Cardiac muscle cell (in vitro differentiated cells and primary cell): ENCODE measurements at regions not wholly inside any gene's neighbourhood (a gene's known extent, or its start where the extent isn't known, plus 50 kb on each side); places are given as distances from the start of the nearest gene placed in this dataset.
"Not testable (repeated sequence)": the region's sequence is repeated elsewhere in the genome, so short reads cannot be mapped to it uniquely, and the experiment has no call there.

Experiments
- DNase-seq, 2 donors: peaks; one replicate each; pipeline versions ENCODE4 v3.0.0 to v3.0.0-alpha.2; 2010 to 2017; ENCODE audit warnings: low read depth in 1 of 2, low spot score in 1 of 2
- H3K27ac ChIP-seq: fragments of 200-600 bp; sonication (generic); 2 replicates; pipeline ENCODE4 v1.5.1; 2016
- H3K27me3 ChIP-seq: fragments of 200-600 bp; sonication (generic); 2 replicates; pipeline ENCODE4 v1.6.0; 2016; ENCODE audit warnings: control low read depth
- H3K36me3 ChIP-seq: fragments of 200-600 bp; sonication (generic); 2 replicates; pipeline ENCODE4 v1.5.1; 2016; ENCODE audit warnings: control low read depth
- H3K4me1 ChIP-seq: fragments of 200-600 bp; sonication (generic); 2 replicates; pipeline ENCODE4 v1.8.1; 2017; ENCODE audit warnings: low read depth, mild to moderate bottlenecking, mixed run types
- H3K4me3 ChIP-seq: fragments of 200-600 bp; sonication (generic); 2 replicates; pipeline ENCODE4 v1.5.1; 2016; ENCODE audit warnings: mild to moderate bottlenecking
- H3K9me3 ChIP-seq: fragments of 200-600 bp; sonication (generic); 2 replicates; pipeline ENCODE4 v1.5.1; 2017; ENCODE audit warnings: low read depth, mild to moderate bottlenecking, control low read depth
- CTCF ChIP-seq: IDR thresholded peaks from 2 replicates; pipeline ENCODE4 v1.5.1; 2012; ENCODE audit warnings: low read depth, mild to moderate bottlenecking, low read length

DNA sequence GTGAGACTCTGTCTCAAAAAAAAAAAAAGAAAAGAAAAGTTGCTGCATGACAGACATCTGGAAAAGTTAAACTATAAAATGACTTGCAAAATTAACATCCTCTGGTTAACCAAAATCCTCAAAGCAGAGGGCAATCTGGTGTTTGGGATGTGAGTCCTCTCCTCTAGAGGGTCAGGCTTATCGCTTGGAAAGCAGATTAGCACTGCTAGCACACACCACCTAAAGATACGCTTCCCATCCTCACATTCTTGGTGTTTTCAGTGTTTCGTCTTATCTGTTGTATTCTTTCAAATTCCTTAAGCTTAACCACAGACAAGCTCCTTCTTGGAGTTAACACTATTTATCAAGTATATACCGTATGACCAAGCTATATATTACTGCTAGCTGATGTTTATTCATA is 198.0 kb downstream of the SOX4 start:
- Histone ChIP-seq H3K4me3 (no peak overlapping the region), H3K27ac (no peak overlapping the region), H3K36me3 (no peaks in the 10 kb centered on the region), H3K4me1 (no peaks in the 10 kb centered on the region), H3K9me3 (no peaks in the 10 kb centered on the region), H3K27me3 (no peaks in the 10 kb centered on the region)
- peak in 1 of 2 donors; percentile 89 for DNase-seq
- no peak for TF ChIP-seq CTCF

DNA sequence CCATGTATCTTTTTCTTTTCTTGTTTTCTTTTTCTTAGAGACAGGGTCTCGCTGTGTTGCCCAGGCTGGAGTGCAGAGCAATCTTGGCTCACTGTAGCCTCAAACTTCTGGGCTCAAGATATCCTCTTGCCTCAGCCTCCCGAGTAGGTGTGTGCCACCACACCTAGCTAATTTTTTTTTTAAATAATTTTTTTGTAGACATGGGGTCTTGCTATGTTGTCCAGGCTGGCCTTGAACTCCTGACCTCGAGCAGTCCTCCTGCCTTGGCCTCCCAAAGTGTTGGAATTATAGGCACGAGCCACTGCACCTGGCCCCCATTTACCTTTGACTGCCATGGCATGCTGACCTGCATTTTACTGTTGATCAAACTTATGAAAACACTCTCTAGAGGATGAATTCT is 198.6 kb downstream of the SOX4 start:
- no peak for DNase-seq
- no peaks in the 10 kb centered on the region for H3K9me3 ChIP-seq
- no peak overlapping the region for H3K4me3 ChIP-seq
- H3K27me3 ChIP-seq = no peaks in the 10 kb centered on the region
- H3K27ac ChIP-seq = no peak overlapping the region
- TF ChIP-seq CTCF = no peak
- H3K4me1 ChIP-seq = no peaks in the 10 kb centered on the region
- no peaks in the 10 kb centered on the region for H3K36me3 ChIP-seq

DNA sequence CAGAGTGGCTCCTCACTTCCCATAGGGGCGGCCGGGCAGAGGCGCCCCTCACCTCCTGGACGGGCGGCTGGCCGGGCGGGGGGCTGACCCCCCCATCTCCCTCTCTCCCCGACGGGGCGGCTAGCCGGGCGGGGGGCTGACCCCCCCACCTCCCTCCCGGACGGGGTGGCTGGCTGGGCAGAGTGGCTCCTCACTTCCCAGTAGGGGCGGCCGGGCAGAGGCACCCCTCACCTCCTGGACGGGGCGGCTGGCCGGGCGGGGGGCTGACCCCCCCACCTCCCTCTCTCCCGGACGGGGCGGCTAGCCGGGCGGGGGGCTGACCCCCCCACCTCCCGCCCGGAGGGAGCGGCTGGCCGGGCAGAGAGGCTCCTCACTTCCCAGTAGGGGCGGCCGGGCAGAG is 203.4 kb downstream of the SOX4 start:
- not testable (repeated sequence) for H3K9me3 ChIP-seq, H3K36me3 ChIP-seq, DNase-seq, H3K27ac ChIP-seq, H3K4me1 ChIP-seq, H3K4me3 ChIP-seq, H3K27me3 ChIP-seq

DNA sequence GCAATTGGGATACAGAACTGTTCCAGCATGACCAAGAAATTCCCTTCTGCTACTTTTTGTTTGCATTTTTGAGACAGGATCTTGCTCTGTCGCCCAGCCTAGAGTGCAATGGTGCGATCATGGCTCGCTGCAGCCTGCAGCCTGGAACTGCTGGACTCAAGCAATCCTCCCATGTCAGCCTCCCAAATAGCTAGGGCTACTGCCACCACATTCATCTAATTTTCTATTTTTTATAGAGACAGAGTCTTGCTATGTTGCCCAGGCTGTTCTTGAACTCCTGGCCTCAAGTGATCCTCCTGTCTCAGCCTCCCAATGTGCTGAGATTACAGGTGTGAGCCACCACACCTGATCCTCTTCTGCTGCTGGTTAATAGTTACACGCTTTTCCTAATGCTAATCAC is 204.9 kb downstream of the SOX4 start:
- no peak for TF ChIP-seq CTCF
- Histone ChIP-seq H3K4me1 (peaks cover 6% of the 10 kb centered on the region), H3K9me3 (no peaks in the 10 kb centered on the region), H3K4me3 (no peak overlapping the region), H3K27me3 (no peaks in the 10 kb centered on the region), H3K36me3 (no peaks in the 10 kb centered on the region), H3K27ac (no peak overlapping the region)
- no peak for DNase-seq

GRCh38 chr6:21800330-21800729 is 206.8 kb downstream of the SOX4 start:
- no peak for DNase-seq
- H3K4me1 ChIP-seq = peaks cover 6% of the 10 kb centered on the region
- no peaks in the 10 kb centered on the region for H3K27me3 ChIP-seq
- H3K4me3 ChIP-seq = no peak overlapping the region
- TF ChIP-seq CTCF = no peak
- H3K9me3 ChIP-seq = no peaks in the 10 kb centered on the region
- no peak overlapping the region for H3K27ac ChIP-seq
- no peaks in the 10 kb centered on the region for H3K36me3 ChIP-seq

DNA sequence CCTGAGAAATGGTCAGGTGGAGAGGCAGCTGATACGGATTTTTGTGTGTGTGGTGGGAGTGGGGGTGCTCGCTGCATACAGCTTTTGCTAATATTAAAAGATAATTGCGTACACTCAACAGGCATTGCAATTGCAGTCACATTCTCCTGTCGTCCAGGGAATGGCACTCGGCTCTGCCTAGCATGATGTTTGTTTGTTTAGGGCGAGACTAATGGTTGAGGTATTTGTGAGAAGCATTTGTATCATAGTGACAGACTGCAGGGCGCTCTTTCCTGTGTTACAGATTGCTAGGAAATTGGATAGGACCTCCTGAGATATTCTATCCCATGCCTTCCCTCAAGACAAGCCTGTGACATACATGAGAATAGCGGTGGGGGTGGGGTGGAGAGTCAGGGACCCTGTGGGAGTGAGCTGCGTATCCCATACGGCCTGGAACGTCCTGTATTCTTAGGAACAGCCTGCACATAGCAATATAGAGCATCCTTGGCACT is 207.4 kb downstream of the SOX4 start:
- H3K36me3 ChIP-seq = no peaks in the 10 kb centered on the region
- no peak overlapping the region for H3K27ac ChIP-seq
- DNase-seq = no peak
- H3K4me1 ChIP-seq = peaks cover 6% of the 10 kb centered on the region
- TF ChIP-seq CTCF = no peak
- no peak overlapping the region for H3K4me3 ChIP-seq
- H3K9me3 ChIP-seq = no peaks in the 10 kb centered on the region
- no peaks in the 10 kb centered on the region for H3K27me3 ChIP-seq
